RWPE2 (cell line): ENCODE measurements at regions not wholly inside any gene's neighbourhood (a gene's known extent, or its start where the extent isn't known, plus 50 kb on each side); places are given as distances from the start of the nearest gene placed in this dataset.

Source experiments
- ATAC-seq: fragments of 200-7000 bp; cut with Tn5 transposase; 3 replicates; pipeline ENCODE4 v1.9.1; 2021; ENCODE audit warnings: low read depth
- DNase-seq: peaks from one replicate; pipeline ENCODE4 v3.0.0-alpha.2; 2020; ENCODE audit warnings: low spot score
- H3K27ac ChIP-seq: fragments of 450-650 bp; 2 replicates; pipeline ENCODE4 v1.5.1; 2017; ENCODE audit warnings: mild to moderate bottlenecking; ENCODE audit not compliant: poor library complexity, severe bottlenecking
- H3K27me3 ChIP-seq: fragments of 250-450 bp; sonication (Bioruptor Pico); 2 replicates; pipeline ENCODE4 v1.5.1; 2021; ENCODE audit warnings: mild to moderate bottlenecking, moderate library complexity; ENCODE audit not compliant: insufficient read depth, poor library complexity, severe bottlenecking
- H3K36me3 ChIP-seq: fragments of 250-450 bp; sonication (Bioruptor Pico); 2 replicates; pipeline ENCODE4 v1.5.1; 2020; ENCODE audit warnings: low read depth, mild to moderate bottlenecking, moderate library complexity
- H3K4me1 ChIP-seq: fragments of 250-450 bp; sonication (Bioruptor Pico); 2 replicates; pipeline ENCODE4 v1.5.1; 2021; ENCODE audit warnings: mild to moderate bottlenecking, moderate library complexity; ENCODE audit not compliant: insufficient read depth, poor library complexity, severe bottlenecking
- H3K4me3 ChIP-seq: fragments of 250-450 bp; sonication (Bioruptor Pico); 2 replicates; pipeline ENCODE4 v1.5.1; 2021; ENCODE audit warnings: mild to moderate bottlenecking, moderate library complexity; ENCODE audit not compliant: severe bottlenecking
- H3K9me3 ChIP-seq: fragments of 250-450 bp; sonication (Bioruptor Pico); 2 replicates; pipeline ENCODE4 v1.5.1; 2021; ENCODE audit warnings: mild to moderate bottlenecking, moderate library complexity; ENCODE audit not compliant: severe bottlenecking
- CTCF ChIP-seq: fragments of 450-650 bp; IDR thresholded peaks from one replicate; pipeline ENCODE4 v1.5.1; 2017; ENCODE audit warnings: mild to moderate bottlenecking, moderate library complexity; ENCODE audit not compliant: poor library complexity, severe bottlenecking

- no peaks in the 10 kb centered on the region for H3K27me3 ChIP-seq
- H3K27ac ChIP-seq = no peak overlapping the region
- H3K4me1 ChIP-seq = no peaks in the 10 kb centered on the region
- no peaks in the 10 kb centered on the region for H3K9me3 ChIP-seq
- no peak for DNase-seq
- no peak for TF ChIP-seq CTCF
- no peaks in the 10 kb centered on the region for H3K36me3 ChIP-seq
- ATAC-seq = no peak
- H3K4me3 ChIP-seq = no peak overlapping the region
Observed at GRCh38 chr12:25785134-25785533, 173.3 kb upstream of the RASSF8 start.

DNA sequence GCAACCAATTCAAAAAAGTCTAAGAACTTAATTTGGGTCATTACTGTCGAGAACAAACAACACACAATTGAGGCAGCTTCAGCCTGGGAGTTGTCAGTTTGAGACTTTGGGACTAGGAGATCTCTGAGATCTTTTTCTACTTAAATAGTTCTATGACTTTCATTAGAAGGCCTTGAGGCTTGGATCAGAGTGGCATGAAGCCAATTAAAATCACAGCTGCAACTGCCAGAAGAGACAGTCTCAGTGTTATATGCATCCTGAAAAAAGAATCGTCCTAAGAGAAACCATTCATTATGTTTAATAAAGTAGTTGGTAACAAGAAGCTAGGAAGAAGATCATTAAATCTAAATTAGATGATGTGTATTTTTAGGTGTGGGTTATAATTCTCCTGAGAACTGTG, 170.8 kb upstream of the RASSF8 start:
- Histone ChIP-seq H3K9me3 (no peaks in the 10 kb centered on the region), H3K36me3 (no peaks in the 10 kb centered on the region), H3K4me1 (no peaks in the 10 kb centered on the region), H3K27ac (no peak overlapping the region), H3K4me3 (no peak overlapping the region), H3K27me3 (no peaks in the 10 kb centered on the region)
- DNase-seq (no peak), ATAC-seq (no peak)
- TF ChIP-seq CTCF = no peak

GRCh38 chr12:25788707-25789442, 169.6 kb upstream of the RASSF8 start:
- no peaks in the 10 kb centered on the region for H3K27me3 ChIP-seq
- no peak for TF ChIP-seq CTCF
- H3K9me3 ChIP-seq = no peaks in the 10 kb centered on the region
- DNase-seq (no peak), ATAC-seq (no peak)
- H3K4me3 ChIP-seq = no peak overlapping the region
- no peaks in the 10 kb centered on the region for H3K36me3 ChIP-seq
- H3K4me1 ChIP-seq = no peaks in the 10 kb centered on the region
- no peak overlapping the region for H3K27ac ChIP-seq

DNA sequence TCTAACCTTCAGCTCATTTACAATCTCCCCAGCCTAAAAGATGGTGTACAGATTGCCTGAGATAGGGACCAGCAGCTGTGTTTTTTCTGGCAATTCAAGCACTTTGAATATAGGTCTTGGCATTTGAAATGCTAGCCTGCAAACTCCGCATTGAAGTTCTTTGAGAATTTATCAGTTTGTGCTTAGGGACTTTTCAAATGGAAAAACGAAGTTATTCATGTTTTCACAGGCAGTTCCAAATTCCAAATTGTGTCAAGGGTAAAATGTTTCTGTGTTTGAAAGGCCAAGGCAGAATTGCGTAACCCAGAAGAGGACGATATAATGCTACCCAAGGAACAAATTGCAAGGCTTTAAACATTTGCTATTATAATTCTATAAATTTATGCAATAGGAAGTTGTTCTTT, 168.9 kb upstream of the RASSF8 start:
- no peaks in the 10 kb centered on the region for H3K36me3 ChIP-seq
- no peaks in the 10 kb centered on the region for H3K27me3 ChIP-seq
- no peak overlapping the region for H3K27ac ChIP-seq
- no peak for DNase-seq
- no peak overlapping the region for H3K4me3 ChIP-seq
- TF ChIP-seq CTCF = no peak
- H3K9me3 ChIP-seq = no peaks in the 10 kb centered on the region
- no peak for ATAC-seq
- peaks cover 4% of the 10 kb centered on the region for H3K4me1 ChIP-seq

DNA sequence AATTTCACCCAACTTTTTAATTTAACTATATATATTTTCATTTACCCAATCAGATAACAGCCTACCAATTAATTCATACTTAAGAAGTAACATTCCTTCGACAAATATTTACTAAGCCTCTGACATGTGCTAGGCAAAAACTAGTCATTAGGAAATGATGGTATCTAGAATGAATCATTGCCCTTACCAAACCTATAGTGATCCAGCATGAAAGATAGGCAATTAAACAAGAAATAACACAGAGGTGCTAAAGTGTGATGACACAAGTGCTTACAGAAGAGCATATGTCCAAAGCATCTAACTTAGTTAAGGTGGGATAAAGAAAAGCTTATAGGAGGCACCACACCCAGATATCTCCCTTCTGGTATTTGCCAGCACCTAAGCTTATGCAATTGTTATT, 166.5 kb upstream of the RASSF8 start:
- Histone ChIP-seq H3K36me3 (no peaks in the 10 kb centered on the region), H3K4me3 (no peak overlapping the region), H3K27me3 (no peaks in the 10 kb centered on the region), H3K27ac (no peak overlapping the region), H3K9me3 (no peaks in the 10 kb centered on the region), H3K4me1 (peaks cover 7% of the 10 kb centered on the region)
- no peak for TF ChIP-seq CTCF
- DNase-seq (no peak), ATAC-seq (peak; percentile 66; the same call in 2 of the 3 replicates)
